ENCODE measurements at regions not wholly inside any gene's neighbourhood (a gene's known extent, or its start where the extent isn't known, plus 50 kb on each side); places are given as distances from the start of the nearest gene placed in this dataset.

- TF ChIP-seq CTCF (IDR thresholded peaks at IDR 0.05) (no peak), POLR2A (IDR thresholded peaks at IDR 0.05) (no peak)
These were observed 72.5 kb downstream of the LHX2 start for GRCh38 chr9:124084087-124084486.
